ENCODE measurements at regions not wholly inside any gene's neighbourhood (a gene's known extent, or its start where the extent isn't known, plus 50 kb on each side); places are given as distances from the start of the nearest gene placed in this dataset.

- Histone ChIP-seq H3K36me3 (no peaks in the 10 kb centered on the region), H3K27me3 (no peaks in the 10 kb centered on the region), H3K9me3 (no peaks in the 10 kb centered on the region), H3K4me3 (no peak overlapping the region), H3K4me1 (no peaks in the 10 kb centered on the region), H3K27ac (no peak overlapping the region)
- no peak for DNase-seq (ENCODE audit: low spot score in 2 of 2)
- intact Hi-C loops (cut with DNase I): no loop called here
- TF ChIP-seq CTCF (IDR thresholded peaks at IDR 0.05): no peak
These were observed 1118.7 kb upstream of the C9orf72 start for GRCh38 chr9:28692012-28692411.

DNA sequence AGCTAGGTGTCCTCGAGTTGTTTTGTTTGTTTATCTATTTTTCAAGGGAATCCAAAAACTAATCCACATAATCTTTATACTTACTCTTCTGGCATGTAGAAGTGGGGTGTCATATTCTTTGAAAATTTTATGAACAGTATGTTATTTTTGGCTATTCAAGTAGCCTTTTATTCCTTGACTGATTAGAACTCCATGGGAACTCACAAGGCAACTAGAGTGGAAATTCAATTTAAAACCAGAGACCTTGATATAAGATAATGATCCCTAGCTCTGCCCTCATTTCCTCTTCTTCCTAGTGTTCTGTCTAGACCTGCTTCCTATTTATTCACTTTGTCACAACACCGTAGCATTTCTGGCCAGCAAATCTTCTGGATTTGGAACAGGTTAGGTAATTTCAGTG lies 1123.7 kb upstream of the C9orf72 start:
- no peaks in the 10 kb centered on the region for H3K36me3 ChIP-seq
- H3K4me3 ChIP-seq: no peak overlapping the region
- no peaks in the 10 kb centered on the region for H3K4me1 ChIP-seq
- DNase-seq (ENCODE audit: low spot score in 2 of 2): no peak
- intact Hi-C loops (cut with DNase I): no loop called here
- no peak for TF ChIP-seq CTCF (IDR thresholded peaks at IDR 0.05)
- H3K27me3 ChIP-seq: no peaks in the 10 kb centered on the region
- H3K27ac ChIP-seq: no peak overlapping the region
- no peaks in the 10 kb centered on the region for H3K9me3 ChIP-seq

- TF ChIP-seq CTCF (IDR thresholded peaks at IDR 0.05): no peak
- no peaks in the 10 kb centered on the region for H3K4me1 ChIP-seq
- no peak overlapping the region for H3K4me3 ChIP-seq
- no peaks in the 10 kb centered on the region for H3K27me3 ChIP-seq
- H3K27ac ChIP-seq: no peak overlapping the region
- H3K9me3 ChIP-seq: no peaks in the 10 kb centered on the region
- intact Hi-C loops (cut with DNase I): no loop called here
- no peaks in the 10 kb centered on the region for H3K36me3 ChIP-seq
- no peak for DNase-seq (ENCODE audit: low spot score in 2 of 2)
These were observed 1126.4 kb upstream of the C9orf72 start for GRCh38 chr9:28699632-28700031.

GRCh38 chr9:28707616-28708015 lies 1134.3 kb upstream of the C9orf72 start:
- Histone ChIP-seq H3K27ac (no peak overlapping the region), H3K36me3 (no peaks in the 10 kb centered on the region), H3K9me3 (no peaks in the 10 kb centered on the region), H3K27me3 (no peaks in the 10 kb centered on the region), H3K4me1 (no peaks in the 10 kb centered on the region), H3K4me3 (no peak overlapping the region)
- no peak for DNase-seq (ENCODE audit: low spot score in 2 of 2)
- no peak for TF ChIP-seq CTCF (IDR thresholded peaks at IDR 0.05)
- intact Hi-C loops (cut with DNase I): no loop called here

DNA sequence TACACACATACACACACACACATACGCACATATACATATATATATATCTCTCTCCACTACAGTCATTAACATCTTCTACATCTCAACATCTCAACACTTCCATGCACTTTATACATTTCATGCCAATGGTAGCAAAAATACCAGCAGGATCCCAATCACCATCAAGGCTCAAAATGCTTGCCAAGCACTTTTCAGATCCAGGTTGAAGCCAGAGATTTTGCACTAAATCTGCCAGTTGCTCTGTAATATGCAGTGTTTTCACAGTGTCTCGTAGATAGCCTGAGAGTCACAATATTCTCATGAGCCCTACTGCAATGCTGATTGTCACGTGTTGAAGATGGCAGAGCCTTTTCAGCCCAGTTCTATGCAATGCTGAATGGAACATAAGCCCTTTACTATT lies 1140.9 kb upstream of the C9orf72 start:
- intact Hi-C loops (cut with DNase I): no loop called here

More for the DNA sequence above, 1140.9 kb upstream of the C9orf72 start:
- Histone ChIP-seq H3K27me3 (no peaks in the 10 kb centered on the region), H3K4me1 (no peaks in the 10 kb centered on the region), H3K4me3 (no peak overlapping the region), H3K9me3 (no peaks in the 10 kb centered on the region), H3K27ac (no peak overlapping the region), H3K36me3 (no peaks in the 10 kb centered on the region)
- DNase-seq (ENCODE audit: low spot score in 2 of 2): no peak
- TF ChIP-seq CTCF (IDR thresholded peaks at IDR 0.05): no peak

Measured in ascending aorta (tissue), 2 donors.